ENCODE measurements at regions not wholly inside any gene's neighbourhood (a gene's known extent, or its start where the extent isn't known, plus 50 kb on each side); places are given as distances from the start of the nearest gene placed in this dataset.
"Not testable (repeated sequence)": the region's sequence is repeated elsewhere in the genome, so short reads cannot be mapped to it uniquely, and the experiment has no call there.

DNA sequence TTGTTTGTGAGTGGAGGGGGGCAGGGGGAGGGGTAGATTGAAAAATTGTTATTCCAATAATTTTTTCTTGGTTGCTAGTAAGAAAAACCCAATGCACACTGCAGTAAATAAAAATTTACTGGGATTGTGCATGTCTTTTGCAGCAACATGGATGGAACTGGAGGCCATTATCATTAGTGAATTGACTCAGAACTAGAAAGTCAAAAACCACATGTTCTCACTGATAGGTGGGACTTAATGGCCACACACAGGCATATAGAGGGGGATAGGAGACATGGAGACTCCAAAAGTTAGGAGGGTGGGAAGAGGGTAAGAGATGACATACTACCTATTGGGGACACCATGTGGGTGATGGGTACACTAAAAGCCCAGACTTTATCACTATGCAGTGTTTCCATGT is 67.2 kb downstream of the BUB3 start:
- Mint-ChIP-seq H3K27ac (no peak overlapping the region), H3K9me3 (peaks cover under 1 to 6% of the 10 kb centered on the region in 2 donors), H3K36me3 (peaks cover 6 to 13% of the 10 kb centered on the region in 2 donors)
- DNase-seq (ENCODE audit: low spot score in 2 of 2) (no peak), ATAC-seq (no peak)

DNA sequence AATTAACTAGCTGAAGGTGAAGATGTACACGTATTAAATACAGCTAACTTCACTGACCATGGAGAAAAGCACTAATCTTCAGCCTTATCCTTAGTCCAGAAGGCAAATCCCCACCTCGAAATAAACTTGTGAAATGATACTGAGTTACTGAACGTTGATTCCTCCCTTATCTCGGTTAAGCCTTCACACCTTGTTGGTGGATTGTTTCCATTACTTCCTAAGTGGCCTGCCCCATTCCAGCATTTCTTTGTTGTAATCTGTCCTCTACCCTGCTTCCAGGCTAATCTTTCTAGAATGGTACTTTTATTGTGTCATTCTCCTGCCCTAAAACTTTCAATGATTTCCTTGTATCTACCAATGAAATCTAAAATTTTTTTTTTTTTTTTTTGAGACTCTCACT is 68.6 kb downstream of the BUB3 start:
- DNase-seq (ENCODE audit: low spot score in 2 of 2) (no peak), ATAC-seq (no peak)
- H3K9me3 Mint-ChIP-seq: peaks cover 0 to 5% of the 10 kb centered on the region in 2 donors
- H3K36me3 Mint-ChIP-seq: peaks cover 4 to 8% of the 10 kb centered on the region in 2 donors
- no peak overlapping the region for H3K27ac Mint-ChIP-seq

DNA sequence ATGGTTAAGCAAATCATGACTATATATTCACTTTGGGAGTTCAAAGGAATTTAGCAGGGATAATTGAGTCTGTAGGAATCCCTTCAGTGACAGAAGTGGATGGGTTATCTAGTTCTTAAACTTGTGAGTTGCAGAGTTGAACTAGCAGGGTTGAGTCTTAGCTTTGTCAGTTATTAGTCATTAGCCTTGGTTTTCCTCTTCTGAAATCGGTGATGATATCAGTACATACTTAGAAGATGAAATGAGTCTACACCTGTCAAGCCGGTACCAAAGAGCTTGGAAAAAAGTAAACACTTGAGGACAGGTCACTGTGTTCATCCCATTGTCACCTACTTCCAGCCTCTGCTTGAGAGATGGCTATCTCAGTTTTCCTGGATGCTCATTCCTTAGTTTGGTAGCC is 73.5 kb downstream of the BUB3 start:
- Mint-ChIP-seq H3K36me3 (peaks cover 28 to 36% of the 10 kb centered on the region in 2 donors), H3K9me3 (peaks cover 7 to 11% of the 10 kb centered on the region in 2 donors), H3K27ac (no peak overlapping the region)
- no peak for DNase-seq (ENCODE audit: low spot score in 2 of 2)
- ATAC-seq: no peak

DNA sequence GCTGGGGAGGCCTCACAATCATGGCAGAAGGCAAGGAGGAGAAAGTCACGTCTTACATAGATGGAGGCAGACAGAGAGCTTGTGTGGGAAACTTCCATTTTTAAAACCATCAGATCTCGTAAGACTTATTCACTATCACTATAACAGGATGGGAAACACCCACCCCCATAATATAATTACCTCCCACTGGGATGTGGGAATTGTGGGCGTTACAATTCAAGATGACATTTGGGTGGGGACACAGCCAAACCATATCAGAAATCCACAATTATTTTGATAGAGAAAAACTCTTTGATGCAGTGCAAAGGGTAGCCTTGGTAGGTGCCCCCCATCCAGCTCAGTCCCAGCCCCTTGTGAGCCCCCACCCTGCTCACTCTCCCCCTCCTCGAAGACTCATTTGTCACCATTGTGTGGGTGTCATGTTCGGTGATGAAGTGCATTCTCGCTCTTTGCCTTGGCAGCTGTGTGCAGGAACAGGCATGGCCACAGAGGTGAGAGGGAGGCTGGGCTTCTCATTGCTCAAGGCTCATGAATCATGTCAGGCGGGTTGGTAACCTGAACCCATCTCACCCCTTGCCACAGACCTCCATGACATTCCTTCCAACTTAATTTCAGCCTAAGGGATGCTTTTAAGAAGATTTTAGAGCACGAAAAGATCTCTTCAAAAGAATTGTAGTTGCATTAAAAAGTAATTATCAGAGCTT is 75.9 kb downstream of the BUB3 start:
- DNase-seq (ENCODE audit: low spot score in 2 of 2) (no peak), ATAC-seq (no peak)
- Mint-ChIP-seq H3K9me3 (peaks cover 9 to 13% of the 10 kb centered on the region in 2 donors), H3K27ac (no peak overlapping the region), H3K36me3 (peaks cover 41 to 47% of the 10 kb centered on the region in 2 donors)

DNA sequence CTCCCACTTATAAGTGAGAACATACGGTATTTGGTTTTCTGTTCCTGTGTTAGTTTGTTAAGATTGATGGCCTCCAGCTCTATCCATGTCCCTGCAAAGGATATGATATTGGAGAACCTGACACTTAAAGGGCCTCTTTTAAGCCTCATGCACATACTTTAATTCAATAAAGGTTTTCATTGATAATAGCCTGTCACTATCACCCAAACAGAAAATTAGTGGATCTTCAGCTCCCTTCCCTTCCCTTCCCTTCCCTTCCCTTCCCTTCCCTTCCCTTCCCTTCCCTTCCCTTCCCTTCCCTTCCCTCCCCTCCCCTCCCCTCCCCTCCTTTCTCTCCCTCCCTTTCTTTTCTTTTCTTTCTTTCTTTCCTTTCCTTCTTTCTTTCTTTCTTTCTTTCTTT is 78.7 kb downstream of the BUB3 start:
- DNase-seq (ENCODE audit: low spot score in 2 of 2); ATAC-seq; H3K27ac Mint-ChIP-seq: not testable (repeated sequence)
- Mint-ChIP-seq H3K9me3 (peaks cover 19 to 22% of the 10 kb centered on the region in 2 donors), H3K36me3 (peaks cover 47 to 60% of the 10 kb centered on the region in 2 donors)

DNA sequence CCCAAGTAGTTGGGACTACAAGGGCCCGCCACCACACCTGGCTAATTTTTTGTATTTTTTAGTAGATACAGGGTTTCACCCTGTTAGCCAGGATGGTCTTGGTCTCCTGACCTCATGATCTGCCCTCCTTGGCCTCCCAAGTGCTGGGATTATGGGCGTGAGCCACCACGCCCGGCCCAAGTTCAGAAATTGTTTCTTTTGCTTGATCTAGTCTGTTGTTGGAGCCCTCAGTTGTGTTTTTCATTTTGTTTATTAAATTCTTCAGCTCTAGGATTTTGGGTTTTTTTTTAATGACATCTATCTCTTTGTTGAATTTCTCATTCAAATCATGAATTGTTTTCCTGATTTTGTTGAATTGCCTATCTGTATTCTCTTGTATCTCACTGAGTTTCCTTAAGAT is 80.8 kb downstream of the BUB3 start:
- not testable (repeated sequence) for H3K27ac Mint-ChIP-seq, ATAC-seq

DNA sequence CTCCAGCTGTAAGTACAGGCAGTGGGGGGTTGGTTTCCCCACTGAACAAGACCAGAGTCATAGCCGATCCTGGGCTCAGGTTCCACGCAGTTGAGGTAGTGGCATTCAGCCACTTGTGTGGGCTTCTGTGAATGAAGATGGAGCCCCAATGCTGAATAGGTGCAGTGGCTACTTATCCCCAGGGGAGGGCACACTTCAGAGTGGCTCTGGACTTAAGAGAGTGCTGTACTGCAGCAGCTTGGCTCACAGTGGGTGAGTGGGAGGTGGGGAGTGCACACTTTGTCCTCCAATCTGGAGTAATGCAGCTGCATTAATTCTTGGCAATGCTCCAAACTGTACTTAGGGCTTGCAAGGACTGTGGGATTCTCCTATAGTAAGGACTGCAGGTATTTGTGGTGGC is 81.9 kb downstream of the BUB3 start:
- no peak for DNase-seq (ENCODE audit: low spot score in 2 of 2)
- peaks cover 21 to 22% of the 10 kb centered on the region in 2 donors for H3K9me3 Mint-ChIP-seq
- ATAC-seq: no peak
- H3K36me3 Mint-ChIP-seq: peaks cover 29 to 36% of the 10 kb centered on the region in 2 donors
- no peak overlapping the region for H3K27ac Mint-ChIP-seq

More for the DNA sequence above, 80.8 kb downstream of the BUB3 start:
- Mint-ChIP-seq H3K36me3 (peaks cover 39 to 46% of the 10 kb centered on the region in 2 donors), H3K9me3 (peaks cover 21 to 27% of the 10 kb centered on the region in 2 donors)
- not testable (repeated sequence) for DNase-seq (ENCODE audit: low spot score in 2 of 2)

DNA sequence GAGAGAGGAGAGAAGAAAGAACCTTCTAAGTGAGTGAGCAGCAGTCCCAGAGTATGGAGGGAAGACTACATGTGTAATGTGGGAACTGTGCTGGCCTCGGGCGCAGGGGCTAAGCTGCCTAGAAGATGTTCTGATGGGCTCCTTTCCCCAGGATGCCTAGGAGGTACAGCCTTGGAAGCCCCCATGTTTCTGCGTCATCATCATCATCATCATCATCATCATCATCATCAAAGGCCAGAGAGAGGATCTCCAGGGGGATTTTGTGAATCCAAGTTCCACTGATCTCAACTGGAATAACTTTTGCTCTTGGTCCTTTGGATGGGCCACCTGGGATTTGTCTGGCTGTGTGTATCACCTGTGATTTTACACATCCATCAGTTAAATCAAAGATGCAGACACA is 86.0 kb downstream of the BUB3 start:
- ATAC-seq (no peak), DNase-seq (ENCODE audit: low spot score in 2 of 2) (no peak)
- peaks cover 11 to 13% of the 10 kb centered on the region in 2 donors for H3K9me3 Mint-ChIP-seq
- peaks cover 4 to 12% of the 10 kb centered on the region in 2 donors for H3K36me3 Mint-ChIP-seq
- H3K27ac Mint-ChIP-seq: peak overlapping the region in 1 of 2 donors; percentile 80

DNA sequence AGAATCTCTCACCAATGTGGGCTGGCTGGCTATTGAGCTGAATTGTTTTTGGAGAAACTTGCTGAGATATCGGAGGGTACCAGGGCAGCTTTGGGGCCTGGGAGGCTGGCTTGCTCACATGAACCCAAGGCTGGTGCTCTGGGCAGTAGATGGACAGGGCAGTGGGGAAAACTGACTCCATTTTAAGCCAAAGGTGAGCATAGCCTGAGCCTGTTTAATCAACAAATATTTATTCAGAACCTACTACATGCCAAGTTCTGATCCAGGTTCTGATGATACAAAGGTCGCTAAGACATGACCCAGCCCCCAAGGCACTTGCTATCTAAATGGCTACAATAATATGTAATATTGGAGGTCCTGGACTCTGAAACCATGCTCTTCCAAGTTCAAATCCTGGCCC is 86.6 kb downstream of the BUB3 start:
- Mint-ChIP-seq H3K27ac (peak overlapping the region in 1 of 2 donors; percentile 80), H3K36me3 (peaks cover 0 to 7% of the 10 kb centered on the region in 2 donors), H3K9me3 (peaks cover 6 to 9% of the 10 kb centered on the region in 2 donors)
- no peak for ATAC-seq
- DNase-seq (ENCODE audit: low spot score in 2 of 2): no peak

DNA sequence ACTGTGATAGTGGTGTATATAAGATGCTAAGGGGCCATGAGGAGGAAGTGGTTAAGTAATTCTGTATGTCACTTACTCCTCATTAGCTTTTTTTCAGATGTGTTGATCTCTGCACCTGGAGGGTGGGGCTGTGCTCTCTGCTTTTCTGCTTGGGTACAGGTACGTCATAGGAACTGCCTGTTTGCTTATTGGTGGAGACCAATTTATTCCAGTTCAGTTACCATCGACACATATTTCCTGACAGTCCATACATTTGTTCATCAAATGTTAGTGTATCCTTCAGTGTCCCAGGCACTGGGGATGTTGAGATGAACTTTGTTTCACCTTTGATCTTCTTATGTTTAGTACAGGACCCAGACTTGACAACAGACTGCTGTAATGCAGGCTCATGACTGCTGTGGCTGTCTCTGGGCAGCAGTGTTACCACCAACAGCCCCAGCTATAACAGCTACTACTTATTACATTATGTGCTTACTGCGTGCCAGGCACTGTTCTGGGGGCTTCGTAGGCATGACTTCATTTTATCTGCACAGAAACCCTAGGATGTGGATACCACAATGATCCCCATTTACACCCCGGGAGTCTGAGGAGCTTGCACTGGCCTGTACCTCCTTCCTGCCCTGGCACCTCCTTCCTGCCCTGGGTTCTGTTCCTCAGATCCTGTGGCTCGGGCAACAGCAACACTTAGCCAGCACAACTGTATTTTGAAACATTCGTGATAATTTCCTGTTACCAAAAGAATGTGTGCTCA is 87.4 kb downstream of the BUB3 start:
- ATAC-seq: peak; percentile 53 to 59
- H3K36me3 Mint-ChIP-seq: peaks cover 0 to 5% of the 10 kb centered on the region in 2 donors

DNA sequence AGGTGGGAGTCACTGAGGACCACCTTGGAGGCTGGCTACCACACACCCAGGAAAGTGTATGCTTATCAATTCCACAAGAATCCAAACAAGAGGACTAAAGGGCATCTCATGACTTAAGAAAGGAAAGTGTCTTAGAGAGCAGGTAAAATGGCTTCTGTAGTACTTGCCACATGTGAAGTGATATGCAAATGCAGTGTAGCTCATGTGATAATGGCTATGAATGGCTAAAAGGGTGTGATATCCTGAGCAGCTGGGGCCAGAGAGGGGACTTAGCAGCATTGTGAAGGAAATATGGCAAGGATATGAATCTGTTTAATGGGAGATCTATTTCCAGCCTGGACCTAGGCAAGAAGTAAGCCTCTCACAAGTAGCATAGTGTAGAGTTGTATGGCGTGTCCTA is 90.5 kb downstream of the BUB3 start:
- no peak for ATAC-seq
- no peak for DNase-seq (ENCODE audit: low spot score in 2 of 2)
- H3K27ac Mint-ChIP-seq: no peak overlapping the region
- H3K36me3 Mint-ChIP-seq: no peaks in the 10 kb centered on the region
- no peaks in the 10 kb centered on the region for H3K9me3 Mint-ChIP-seq

More for the DNA sequence above, 87.4 kb downstream of the BUB3 start:
- DNase-seq (ENCODE audit: low spot score in 2 of 2): no peak
- Mint-ChIP-seq H3K27ac (peak overlapping the region; percentile 61 to 80), H3K9me3 (peaks cover 6 to 9% of the 10 kb centered on the region in 2 donors)

DNA sequence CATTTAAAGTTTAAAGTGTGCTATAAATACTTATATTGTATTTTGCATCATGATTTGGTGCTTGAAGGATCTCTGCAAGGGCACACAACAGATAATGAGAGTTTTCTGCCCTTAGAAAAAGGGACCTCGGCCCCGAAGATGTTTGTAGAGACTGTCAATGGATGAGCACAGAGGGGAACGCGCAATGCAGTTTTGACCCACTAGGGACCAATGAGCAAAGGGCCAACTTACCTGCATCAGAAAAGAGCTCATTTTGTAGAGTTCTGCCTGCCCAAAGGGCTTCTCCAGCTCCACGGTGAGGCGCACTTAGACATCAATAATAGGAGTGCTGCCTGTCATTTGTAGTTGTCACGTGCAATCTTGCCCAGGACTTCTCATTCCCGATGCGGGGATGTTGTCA is 91.1 kb downstream of the BUB3 start:
- DNase-seq (ENCODE audit: low spot score in 2 of 2): no peak
- H3K27ac Mint-ChIP-seq: no peak overlapping the region
- no peaks in the 10 kb centered on the region for H3K9me3 Mint-ChIP-seq

DNA sequence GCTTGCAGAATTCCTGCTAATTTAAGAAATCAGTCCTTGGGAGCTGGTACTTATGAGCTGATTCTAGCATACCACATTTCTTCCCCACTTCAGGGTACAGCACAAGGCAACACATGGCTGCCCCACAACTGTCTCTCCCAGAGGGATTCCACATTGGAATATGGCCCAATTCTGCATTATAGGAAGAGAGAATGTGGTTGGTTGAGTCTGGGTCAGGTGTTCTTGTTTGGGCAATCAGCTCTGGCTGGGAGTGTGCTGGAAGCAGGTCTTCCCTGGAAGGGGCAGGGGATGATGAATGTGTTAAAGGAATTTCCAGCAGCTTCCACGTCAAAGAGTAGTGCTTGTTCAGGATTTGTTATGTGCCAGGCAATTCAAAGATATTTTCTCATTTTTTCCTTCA is 95.7 kb downstream of the BUB3 start:
- ATAC-seq (no peak), DNase-seq (ENCODE audit: low spot score in 2 of 2) (no peak)
- H3K27ac Mint-ChIP-seq: no peak overlapping the region
- H3K9me3 Mint-ChIP-seq: no peaks in the 10 kb centered on the region
- H3K36me3 Mint-ChIP-seq: no peaks in the 10 kb centered on the region

More for the DNA sequence above, 91.1 kb downstream of the BUB3 start:
- H3K36me3 Mint-ChIP-seq: no peaks in the 10 kb centered on the region
- no peak for ATAC-seq

DNA sequence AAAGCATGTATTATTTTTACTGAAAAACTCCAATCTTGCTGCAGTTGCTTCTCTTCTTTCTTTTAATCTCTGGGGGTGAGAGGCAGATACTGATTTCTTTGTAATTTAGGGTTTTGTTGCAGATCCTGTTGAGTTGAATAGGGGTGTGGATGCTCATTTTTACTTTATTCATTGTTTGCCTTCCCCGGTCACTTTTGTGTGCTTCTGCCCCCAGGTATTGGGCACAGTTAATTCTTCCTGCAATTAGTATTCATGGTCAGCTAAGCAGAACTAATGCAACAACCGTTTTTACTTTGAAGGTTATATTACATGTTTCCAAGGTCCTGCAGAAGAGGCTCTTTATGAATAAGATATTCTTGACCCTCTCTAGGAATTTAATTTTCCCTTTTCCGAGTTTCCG is 96.4 kb downstream of the BUB3 start:
- Mint-ChIP-seq H3K36me3 (no peaks in the 10 kb centered on the region), H3K27ac (no peak overlapping the region), H3K9me3 (no peaks in the 10 kb centered on the region)
- DNase-seq (ENCODE audit: low spot score in 2 of 2) (no peak), ATAC-seq (no peak)

DNA sequence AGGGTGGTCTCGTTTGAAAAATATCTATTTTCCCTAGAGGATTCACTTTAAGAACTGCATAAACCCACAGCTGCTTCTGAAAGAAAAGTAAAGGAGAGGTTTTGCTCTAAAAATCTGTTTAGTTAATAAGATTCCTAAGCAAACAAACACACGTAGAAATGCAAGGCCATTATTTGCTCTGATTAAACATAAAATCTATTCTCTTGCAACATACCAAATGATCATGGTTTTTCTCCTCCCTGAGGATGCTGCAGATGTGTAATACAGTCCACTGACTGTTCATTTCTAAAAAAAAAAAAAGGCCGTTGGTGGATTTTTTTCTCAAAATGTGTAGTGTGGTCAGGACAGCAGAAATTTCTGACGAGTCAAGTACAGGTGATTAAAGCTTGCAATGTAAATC is 98.6 kb downstream of the BUB3 start:
- Mint-ChIP-seq H3K36me3 (no peaks in the 10 kb centered on the region), H3K9me3 (no peaks in the 10 kb centered on the region), H3K27ac (no peak overlapping the region)
- DNase-seq (ENCODE audit: low spot score in 2 of 2): no peak
- no peak for ATAC-seq

DNA sequence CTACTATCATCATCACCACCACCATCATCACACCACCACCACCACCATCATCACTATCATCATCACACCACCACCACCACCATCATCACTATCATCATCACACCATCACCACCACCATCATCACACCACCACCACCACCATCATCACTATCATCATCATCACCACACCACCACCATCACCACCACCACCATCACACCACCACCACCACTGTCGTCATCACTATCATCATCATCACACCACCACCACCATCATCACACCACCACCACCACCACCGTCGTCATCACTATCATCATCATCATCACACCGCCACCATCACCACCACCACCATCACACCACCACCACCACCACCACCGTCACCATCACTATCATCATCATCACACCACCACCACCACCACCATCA is 100.1 kb downstream of the BUB3 start:
- not testable (repeated sequence) for H3K9me3 Mint-ChIP-seq; H3K36me3 Mint-ChIP-seq; H3K27ac Mint-ChIP-seq; DNase-seq (ENCODE audit: low spot score in 2 of 2)
- ATAC-seq: peak in 1 of 2 donors; percentile 69

DNA sequence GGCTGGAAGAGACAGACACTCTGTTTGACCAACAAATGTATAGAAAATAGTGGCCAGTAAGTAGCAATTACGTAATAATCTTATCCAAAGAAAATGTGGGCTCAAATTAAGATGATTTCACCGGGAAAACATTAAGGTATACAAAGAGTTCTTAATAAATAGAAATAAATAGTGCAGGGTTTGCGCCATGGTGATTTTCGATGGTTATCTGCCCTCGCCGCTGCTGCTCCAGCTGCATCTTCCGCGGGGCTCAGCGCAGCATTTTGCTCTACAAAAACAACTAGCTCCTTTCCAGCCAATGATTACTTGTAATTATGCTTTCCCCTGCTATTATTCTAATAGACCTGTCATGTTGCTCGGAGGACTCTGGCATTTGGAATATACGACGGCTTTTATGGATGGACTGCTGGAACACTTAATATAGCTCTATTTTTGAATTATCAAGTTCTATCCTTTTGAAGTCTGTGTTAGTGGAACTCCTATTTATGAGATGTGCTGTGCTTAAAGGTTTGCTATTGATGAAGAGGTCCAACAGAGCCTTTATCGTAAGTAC is 103.8 kb downstream of the BUB3 start:
- DNase-seq (ENCODE audit: low spot score in 2 of 2) (no peak), ATAC-seq (no peak)
- H3K36me3 Mint-ChIP-seq: peaks cover 0 to 4% of the 10 kb centered on the region in 2 donors
- no peaks in the 10 kb centered on the region for H3K9me3 Mint-ChIP-seq
- no peak overlapping the region for H3K27ac Mint-ChIP-seq

Measured in activated naive CD4-positive, alpha-beta T cell treated with anti-CD3 and anti-CD28 coated beads, Interleukin-2, amount 50 U/mL, for 72 hours (primary cell).